ENCODE measurements at regions not wholly inside any gene's neighbourhood (a gene's known extent, or its start where the extent isn't known, plus 50 kb on each side); places are given as distances from the start of the nearest gene placed in this dataset.

GRCh38 chr16:74020095-74020670 is 276.4 kb upstream of the PSMD7 start:
- no peak for TF ChIP-seq CTCF (conservative IDR thresholded peaks at IDR 0.05; ENCODE audit: low read length)
- TF ChIP-seq EZH2phosphoT487 (IDR thresholded peaks at IDR 0.05; ENCODE audit: borderline replicate concordance, low read depth, low read length): no peak

All from OCI-LY7 (cell line).